ENCODE measurements at regions not wholly inside any gene's neighbourhood (a gene's known extent, or its start where the extent isn't known, plus 50 kb on each side); places are given as distances from the start of the nearest gene placed in this dataset.
A peak's percentile ranks its signal among the peaks of the same experiment; 100 is the strongest.
"Not testable (repeated sequence)": the region's sequence is repeated elsewhere in the genome, so short reads cannot be mapped to it uniquely, and the experiment has no call there.

DNA sequence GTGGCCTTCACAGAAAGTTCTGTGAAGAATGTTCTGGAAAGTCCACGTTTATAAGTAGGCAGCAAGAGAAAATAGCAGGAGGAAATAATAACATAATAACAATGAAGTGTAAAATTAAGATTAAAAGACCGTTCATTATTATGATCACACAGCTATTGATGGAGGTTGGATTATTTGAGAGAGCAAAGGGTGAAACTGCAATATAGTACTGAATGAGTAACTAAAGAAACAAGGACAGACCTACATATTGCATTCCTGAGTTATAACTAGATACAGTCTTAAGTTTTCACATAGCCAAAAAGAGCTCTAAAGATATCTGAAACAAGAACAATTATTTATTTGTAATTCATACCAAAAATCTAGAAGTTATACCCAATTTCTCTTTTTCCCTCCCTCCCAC is 122.9 kb upstream of the TMEM164 start:
- no peak for DNase-seq (ENCODE audit: low spot score)

DNA sequence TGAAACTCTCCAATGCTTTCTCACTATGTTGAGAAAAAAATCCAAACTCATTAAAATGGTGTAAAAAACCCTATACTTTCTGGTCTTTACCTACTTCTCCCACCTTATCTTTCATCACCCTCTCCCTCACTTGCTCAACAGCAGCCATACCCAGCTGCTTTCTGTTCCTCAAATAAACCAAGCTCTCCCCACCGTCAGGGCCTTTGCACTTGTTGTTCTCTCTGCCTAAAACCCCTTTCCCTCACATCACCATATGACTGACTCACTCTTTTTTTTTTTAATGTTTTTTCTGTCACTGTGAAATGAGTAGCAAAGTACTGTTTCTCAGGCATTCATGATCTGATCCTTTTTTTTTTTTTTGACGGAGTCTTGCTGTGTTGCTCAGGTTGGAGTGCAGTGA is 122.3 kb upstream of the TMEM164 start:
- DNase-seq (ENCODE audit: low spot score): no peak

DNA sequence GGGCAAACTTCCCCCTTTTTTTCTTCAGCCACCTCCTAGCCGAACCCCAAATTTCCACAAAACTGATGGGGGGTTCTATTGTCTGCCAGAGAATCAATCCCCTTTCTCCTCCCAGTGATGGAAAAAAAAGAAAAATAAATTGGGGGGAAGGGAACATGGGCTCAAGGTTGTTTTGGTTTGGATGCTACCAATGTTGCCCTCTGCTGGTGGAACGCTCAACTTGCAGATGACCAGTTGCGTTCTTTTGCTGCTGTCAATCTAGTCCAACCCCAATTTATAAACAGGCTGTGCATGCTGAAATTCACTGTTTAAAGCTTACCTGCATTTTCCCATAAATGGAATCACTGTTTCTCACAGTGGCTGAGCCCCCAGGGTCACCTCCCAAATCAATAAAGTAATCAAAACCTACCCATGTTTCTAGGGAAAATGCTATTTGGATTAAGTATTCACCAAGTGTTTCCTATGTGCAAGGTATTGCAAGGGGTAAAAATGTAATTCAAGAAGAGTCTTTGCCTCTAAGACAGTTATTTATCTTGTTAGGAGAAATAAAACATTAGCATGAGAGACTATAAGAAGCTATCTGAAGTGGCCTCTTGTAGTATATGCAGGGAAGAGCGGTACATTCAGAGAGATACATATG is 116.7 kb upstream of the TMEM164 start:
- peak; percentile 55 for DNase-seq (ENCODE audit: low spot score)

DNA sequence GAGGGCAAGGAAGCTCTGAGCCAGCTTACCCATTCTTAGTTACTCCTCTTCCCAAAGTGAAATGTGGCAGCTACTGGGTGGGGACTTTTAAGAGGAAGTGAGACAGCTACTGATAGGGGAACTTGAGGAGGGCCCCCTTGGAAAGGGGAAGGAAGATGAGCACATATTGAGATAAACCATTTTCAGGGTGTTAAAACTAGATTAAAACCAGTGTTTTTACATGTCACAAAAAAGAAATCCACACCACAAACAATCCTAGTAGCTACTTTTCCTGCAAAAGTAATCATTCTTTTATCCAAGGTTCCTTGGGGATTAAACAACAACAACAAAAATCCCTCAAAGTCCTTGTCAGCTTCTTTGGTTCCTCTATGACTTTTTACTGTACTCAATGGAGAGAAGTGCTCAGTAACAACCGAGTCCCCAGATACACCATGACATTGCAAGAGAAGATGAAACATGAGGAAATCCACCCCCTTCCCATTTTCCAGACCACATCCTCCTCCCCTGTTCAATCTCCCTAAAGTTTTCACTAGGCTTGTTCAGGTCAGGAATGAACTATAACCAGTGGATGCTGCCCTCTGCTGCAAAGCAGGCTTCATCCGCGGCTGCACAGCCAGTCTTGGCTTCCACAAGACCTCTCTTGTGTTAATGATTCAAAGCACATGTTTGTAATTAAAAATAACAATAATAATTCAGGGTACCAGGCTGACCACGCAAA is 113.5 kb upstream of the TMEM164 start:
- DNase-seq (ENCODE audit: low spot score): peak; percentile 9

DNA sequence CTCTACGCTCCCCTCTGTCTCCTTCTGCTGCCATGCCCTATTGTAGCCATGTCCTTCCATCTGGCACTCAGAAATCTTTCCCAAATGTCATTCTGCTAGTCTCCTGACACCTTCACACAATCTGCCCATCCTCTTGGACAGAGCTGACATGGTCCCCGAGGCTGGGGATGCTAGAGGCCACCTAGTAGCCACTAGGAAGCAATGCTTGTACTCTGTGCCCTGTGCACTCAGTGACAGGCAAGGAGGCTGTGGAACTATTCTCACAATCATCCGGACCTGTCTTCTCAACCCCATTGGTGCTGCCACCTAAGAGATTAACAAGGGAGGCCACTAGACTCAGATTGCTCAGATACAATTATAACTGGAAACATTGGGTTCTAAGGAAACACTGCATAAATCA is 112.6 kb upstream of the TMEM164 start:
- no peak for DNase-seq (ENCODE audit: low spot score)

DNA sequence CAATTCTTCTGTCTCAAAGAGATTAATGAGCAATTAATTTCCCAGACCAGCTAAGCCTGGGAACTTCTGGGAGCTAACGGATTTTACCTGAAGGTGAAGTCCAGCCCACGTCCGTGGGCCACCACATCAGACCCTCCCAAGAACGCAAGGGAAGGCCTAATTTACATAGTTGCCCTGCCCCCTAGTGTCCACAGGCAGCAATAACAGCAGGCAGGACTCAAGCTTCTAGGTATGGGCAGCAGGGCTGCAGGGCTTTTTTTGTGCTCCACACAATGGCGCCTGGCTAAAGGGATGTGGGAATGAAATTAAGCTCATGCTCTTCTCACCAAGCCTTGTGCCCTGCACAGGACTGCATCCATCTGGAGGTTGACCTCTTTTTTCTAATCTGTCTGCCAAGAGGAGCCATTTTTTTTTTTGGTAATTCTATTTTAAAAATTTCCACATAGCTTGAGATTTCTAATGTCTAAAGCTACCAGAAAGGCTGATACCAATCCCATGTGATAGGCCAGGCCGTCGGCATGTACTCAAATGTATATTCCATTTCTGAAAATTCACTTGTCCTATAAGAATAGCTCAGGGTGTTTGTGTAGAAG is 111.9 kb upstream of the TMEM164 start:
- peak; percentile 64 for DNase-seq (ENCODE audit: low spot score)

DNA sequence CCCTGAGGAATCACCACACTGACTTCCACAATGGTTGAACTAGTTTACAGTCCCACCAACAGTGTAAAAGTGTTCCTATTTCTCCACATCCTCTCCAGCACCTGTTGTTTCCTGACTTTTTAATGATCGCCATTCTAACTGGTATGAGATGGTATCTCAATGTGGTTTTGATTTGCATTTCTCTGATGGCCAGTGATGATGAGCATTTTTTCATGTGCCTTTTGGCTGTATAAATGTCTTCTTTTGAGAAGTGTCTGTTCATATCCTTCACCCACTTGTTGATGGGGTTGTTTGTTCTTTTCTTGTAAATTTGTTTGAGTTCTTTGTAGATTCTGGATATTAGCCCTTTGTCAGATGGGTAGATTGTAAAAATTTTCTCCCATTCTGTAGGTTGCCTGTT is 106.9 kb upstream of the TMEM164 start:
- DNase-seq (ENCODE audit: low spot score): not testable (repeated sequence)

DNA sequence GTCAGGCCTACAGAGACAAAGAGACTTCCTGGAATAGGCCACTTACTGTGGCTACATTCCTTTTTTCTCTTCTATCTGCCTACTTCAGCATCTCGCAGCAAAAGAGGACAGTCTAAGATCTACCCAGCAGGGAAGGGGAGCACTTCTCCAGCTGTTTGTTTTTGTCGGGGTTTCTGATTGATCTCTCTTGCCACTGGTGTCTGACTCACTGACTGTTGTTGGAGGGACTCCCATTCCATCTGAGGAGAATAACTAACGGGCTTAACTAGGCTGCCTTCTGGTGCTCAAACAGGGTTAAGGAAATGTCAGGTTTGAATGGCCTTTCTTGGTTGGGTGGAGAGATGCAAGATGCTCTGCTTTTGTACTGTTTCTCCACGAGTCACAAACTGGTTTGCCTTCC is 100.2 kb upstream of the TMEM164 start:
- DNase-seq (ENCODE audit: low spot score): no peak

DNA sequence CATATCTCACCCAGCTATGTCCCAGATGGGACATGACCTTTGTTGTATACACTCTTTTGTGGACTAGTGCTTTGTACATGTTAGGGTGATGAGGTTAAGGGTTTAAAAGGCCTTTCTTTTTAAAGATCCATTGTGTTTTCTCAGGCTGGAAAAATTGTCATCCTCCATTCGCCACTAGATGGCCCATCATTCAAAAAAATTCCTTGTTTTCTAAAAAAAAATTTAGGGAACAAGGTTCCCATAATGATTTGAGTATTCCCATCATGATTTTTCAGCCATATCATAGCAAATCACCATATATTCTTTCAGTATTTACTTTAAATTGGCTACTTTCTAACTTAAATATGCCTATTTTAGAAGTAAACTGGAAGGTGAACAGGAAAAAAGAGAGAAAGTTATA is 91.9 kb upstream of the TMEM164 start:
- no peak for DNase-seq (ENCODE audit: low spot score)

DNA sequence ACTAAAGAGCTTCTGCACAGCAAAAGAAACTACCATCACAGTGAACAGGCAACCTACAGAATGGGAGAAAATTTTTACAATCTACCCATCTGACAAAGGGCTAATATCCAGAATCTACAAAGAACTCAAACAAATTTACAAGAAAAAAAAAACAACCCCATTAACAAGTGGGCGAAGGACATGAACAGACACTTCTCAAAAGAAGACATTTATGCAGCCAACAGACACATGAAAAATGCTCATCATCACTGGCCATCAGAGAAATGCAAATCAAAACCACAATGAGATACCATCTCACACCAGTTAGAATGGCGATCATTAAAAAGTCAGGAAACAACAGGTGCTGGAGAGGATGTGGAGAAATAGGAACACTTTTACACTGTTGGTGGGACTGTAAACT is 89.9 kb upstream of the TMEM164 start:
- not testable (repeated sequence) for DNase-seq (ENCODE audit: low spot score)

DNA sequence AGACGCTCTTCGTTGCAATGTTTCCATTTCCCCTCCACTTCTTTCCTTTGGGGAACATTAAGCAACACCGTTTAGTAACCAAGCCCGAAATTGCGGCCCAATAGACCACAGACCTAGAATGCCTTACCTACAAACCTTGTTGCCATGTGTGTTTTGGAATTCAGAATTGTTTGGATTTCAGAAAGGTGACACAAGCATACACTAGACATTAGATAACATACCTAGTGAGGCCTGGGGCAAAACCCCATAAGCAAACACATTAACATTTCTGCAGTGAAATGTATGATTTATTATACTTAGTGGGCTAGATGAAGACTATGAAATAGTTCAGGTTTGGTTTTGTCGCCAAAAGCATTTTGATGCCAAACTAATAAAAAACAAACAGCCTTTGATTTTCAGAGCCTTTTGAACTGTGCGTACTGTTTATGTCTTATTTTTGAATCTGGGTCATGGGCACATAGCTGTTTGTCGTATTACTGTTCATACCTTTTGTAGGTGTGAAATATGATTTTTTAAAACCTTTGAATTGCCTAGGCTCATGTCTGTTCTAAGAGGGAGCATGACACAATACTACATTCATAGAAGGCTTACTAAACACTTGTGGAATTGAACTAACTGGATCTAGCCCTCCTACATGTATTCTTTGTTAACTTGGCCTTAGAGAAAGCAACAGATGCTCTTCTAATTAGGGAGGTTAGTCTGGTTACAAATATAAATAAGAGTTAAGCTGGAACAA is 88.6 kb upstream of the TMEM164 start:
- no peak for DNase-seq (ENCODE audit: low spot score)

DNA sequence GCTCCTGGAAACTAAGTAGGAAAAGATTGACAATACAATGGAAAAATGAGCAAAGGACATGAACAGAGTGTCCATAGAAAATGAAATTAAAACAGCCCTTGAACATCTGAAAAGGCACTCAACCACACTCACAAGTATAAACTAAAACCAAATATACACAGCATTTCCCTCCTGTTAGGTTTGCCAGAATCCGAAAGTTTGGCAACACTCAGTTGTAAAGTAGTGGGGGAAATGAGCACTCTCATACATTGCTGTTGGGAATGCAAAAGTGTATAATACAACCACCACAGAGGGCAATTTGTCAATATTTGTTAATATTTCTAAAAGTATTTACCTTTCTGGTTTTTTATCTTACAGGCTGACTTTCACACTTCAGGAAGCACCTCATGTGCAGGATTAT is 84.2 kb upstream of the TMEM164 start:
- DNase-seq (ENCODE audit: low spot score): no peak

DNA sequence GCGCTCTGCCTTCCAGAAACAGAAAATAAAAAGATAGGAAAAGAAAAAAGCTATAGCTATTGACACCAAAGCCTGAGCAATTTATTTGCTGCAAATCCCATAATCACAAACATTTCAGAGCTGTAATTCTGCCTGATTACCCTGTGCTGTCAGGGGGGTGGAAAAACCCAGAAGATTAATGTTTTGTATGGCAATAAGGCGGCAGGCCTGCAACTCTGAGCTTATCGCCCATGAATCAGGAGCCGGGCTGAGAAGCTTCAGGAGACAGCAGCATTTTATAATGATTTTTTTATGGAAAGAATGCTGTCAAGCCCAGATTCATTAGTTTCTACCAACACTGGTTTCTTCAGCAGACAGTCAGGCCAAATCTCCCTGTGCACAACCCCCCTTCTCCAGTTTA is 82.6 kb upstream of the TMEM164 start:
- DNase-seq (ENCODE audit: low spot score): no peak

DNA sequence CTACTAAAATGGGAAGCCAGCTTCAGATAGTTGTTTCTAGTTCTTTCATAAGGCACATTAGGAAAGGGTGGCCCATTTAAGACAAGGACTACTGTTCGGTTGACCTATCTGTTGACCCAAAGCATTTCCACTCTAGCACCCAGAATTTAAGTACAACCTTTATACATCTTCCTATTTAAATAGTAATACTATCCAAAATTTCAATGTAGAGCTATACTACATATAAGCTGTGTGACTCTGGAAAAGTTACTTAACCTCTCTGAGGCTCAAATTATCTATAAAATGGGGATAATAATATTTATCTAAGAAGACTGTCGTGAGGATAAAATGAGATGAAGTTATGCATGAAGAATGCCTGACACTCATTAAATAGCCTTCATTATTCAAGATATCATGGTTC is 82.0 kb upstream of the TMEM164 start:
- no peak for DNase-seq (ENCODE audit: low spot score)

DNA sequence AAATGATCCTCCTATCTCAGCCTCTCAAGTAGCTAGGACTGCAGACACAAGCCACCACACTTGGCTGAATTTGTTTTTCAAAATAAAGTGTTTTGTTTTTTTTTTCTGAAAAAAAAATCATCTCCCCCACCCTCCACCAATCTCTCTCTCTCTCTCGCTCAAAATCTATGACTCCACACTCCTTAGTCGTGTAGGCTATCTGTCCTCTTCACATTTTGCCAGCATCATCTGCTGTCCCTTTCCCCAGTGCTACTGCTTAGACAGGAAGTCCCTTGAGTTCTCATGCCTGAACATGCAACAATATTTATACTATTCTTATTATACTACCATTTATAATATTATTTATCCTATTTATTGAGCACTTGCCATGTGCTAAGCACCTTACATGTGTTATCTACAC is 80.7 kb upstream of the TMEM164 start:
- no peak for DNase-seq (ENCODE audit: low spot score)

DNA sequence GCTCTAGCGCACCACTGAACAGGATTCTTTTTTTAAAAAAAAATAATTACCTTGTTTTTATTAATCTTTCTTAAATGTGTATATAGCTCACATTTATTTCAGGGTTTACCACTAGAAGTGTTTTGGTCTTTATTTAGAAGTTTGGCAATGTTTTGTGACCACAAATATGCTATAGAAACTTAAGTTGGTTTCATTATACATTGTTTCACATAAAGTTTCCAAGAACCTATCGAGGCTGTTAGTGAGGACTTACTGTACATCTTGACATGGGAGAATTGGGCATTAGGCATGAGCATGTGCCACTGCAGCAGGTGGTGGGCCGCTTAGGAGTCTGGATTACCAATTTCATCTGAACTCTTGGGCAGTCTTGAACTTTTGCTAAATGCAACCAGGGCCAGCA is 77.9 kb upstream of the TMEM164 start:
- DNase-seq (ENCODE audit: low spot score): not testable (repeated sequence)

DNA sequence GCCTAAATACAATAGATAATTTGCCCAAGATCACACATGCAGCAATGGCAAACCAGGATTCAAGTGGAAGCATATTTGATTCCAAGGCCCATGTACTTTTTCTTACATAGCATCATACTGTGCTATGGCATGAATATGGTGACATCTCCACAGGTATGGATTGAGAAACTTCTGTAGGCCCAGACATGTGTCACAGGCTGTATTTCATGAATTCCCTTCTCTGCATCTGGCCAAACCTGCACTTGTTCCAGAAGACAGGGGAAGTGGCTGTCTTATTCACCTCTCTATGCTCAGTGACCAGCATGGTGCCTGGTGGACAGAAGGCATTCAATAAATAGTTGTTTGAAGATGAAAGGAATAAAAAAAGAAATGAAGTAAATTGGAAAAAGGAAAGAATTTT is 77.3 kb upstream of the TMEM164 start:
- DNase-seq (ENCODE audit: low spot score): no peak

DNA sequence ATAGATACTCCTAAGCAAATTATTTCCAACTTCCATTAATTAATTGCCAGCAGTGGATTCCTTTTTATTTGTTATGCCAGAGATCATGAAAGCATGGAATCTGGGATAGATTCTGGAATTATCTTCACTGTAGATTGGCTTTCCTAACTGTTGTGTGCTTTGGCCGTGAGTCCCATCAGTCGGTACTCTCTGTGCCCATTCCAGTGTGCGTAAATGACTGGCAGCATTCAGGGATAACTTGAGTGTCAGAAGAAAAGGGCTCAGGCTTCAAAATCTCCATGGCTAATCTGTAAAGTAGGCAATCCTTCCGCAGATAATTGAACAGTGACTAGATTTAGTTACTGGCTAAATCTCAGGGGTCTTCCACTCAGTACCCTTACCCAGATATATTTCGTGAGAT is 76.8 kb upstream of the TMEM164 start:
- no peak for DNase-seq (ENCODE audit: low spot score)

DNA sequence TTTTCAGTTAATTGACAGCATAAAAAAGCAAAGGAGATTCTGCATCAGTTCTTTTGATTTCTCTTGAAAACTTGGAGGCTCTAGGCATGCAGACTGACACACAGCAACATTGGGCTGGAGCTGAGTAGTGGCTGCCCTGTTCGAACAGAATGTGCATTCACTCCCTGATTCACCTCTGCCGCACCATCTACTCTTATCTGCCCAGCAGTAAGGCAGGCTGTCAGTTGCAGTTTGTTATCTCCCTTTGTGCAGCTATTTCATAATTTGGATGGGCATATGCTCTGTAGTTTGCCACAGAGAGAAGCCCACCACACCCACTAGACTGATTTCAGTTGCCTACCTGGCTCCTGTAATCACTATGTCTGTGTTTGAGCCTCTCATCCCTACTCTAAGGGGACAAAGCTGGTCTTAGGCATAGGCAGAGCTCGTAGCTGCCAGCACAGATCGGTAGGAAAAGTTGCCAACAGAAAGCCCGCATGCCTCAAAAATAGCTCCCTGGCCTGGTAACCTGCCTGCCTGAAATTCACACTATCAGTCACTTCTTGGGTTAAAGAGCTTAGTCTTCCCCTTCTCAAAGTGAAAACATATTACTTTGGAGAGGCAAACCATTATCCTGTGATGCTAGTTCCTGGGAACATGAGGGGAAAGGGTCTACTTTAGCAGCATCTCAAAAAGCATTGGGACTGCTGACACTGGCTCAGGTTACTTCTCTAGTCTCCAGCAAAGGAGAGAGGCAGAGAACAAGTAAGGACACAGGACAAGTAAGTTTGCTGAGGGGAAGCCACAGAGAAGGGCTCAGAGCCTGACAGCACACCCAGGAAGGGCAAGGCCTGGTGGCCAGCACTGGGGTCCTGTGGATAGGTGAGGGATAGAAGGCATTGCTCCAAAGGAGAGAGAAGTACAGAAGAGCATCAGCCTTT is 75.9 kb upstream of the TMEM164 start:
- no peak for DNase-seq (ENCODE audit: low spot score)

DNA sequence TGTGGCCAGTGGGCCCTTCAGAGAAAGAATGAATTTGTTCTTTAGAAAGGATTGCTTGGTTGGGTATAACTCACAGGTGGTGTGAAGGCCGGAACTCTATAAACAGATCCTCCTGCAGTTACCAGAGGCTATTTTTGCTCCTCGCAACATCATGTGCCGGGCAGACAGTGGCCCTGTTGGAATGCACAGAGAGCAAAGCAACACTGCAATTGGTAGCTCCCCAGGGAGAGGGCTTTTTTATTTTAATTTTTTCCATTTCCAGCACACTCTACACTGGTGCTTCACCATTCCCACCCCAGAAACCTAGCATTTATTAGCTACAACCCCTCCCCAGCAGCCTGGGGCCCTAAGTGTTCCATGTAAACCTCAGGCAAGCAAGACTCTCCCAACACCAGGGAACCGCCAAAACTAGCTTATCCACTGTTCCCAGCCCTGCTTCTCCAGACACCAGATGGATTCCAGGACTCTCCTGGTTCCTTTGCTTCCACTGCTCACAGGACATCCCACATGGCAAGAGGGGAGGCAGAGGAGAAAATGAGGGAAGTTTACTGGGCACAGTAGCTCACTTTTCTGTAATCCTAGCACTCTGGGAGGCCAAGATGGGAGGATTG is 75.1 kb upstream of the TMEM164 start:
- no peak for DNase-seq (ENCODE audit: low spot score)

DNA sequence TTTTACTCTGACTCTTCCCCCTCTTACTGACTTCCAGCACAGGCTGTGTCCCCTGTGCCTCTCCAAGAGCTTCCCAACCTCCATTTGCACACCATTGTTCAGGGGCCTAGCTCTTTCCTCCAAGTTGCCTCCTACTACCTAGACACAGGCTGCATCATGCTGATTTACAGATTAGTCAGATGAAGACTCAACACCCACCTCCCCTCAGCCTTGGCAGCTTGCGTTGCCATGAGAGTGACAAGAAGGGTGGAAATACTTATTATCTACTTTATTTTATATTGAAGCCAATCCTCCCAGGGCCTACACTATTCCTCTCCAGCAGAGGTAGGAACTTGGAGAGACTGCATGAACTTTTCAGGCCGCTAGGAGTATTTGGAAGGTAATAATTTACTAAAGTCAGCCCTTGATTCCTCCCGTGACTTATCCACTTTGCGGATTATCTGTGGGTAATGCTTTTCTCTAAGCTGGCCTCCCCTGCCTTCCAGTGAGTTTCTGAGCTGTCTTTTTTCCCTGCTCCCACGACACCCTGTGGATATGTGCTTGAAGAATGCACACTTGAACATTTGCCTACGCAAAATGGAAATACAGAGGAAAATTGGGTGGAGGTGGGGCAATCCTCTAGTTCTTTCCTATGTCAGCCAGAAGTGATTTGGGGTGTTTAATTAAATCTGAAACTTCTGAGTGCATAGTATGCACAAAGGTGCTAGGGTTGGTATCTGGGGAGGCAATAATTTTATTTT is 74.1 kb upstream of the TMEM164 start:
- no peak for DNase-seq (ENCODE audit: low spot score)

All from iPS-NIHi11 (cell line).